ENCODE measurements at regions not wholly inside any gene's neighbourhood (a gene's known extent, or its start where the extent isn't known, plus 50 kb on each side); places are given as distances from the start of the nearest gene placed in this dataset.

DNA sequence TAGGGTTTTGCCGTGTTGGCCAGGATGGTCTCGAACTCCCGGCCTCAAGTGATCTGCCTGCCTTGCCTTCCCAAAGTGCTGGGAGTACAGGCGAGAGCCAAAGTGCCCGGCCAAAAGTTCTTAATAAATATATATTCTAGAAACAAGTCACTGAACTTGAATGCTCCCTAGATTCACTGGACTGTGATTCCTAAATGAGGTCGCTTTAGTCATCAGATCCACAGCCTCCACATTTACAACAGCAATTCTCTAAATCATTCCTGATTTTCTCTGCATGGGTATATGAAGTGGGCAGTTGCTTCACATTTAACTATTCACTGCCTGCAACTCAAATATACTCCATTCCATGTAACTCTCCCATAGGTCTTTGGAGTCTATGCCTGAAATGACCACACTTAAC lies 813.0 kb downstream of the GALC start:
- TF ChIP-seq, protein P1, sequence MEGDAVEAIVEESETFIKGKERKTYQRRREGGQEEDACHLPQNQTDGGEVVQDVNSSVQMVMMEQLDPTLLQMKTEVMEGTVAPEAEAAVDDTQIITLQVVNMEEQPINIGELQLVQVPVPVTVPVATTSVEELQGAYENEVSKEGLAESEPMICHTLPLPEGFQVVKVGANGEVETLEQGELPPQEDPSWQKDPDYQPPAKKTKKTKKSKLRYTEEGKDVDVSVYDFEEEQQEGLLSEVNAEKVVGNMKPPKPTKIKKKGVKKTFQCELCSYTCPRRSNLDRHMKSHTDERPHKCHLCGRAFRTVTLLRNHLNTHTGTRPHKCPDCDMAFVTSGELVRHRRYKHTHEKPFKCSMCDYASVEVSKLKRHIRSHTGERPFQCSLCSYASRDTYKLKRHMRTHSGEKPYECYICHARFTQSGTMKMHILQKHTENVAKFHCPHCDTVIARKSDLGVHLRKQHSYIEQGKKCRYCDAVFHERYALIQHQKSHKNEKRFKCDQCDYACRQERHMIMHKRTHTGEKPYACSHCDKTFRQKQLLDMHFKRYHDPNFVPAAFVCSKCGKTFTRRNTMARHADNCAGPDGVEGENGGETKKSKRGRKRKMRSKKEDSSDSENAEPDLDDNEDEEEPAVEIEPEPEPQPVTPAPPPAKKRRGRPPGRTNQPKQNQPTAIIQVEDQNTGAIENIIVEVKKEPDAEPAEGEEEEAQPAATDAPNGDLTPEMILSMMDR (IDR thresholded peaks at IDR 0.05; ENCODE audit: low read length), result no peak
- TF ChIP-seq EZH2phosphoT487 (IDR thresholded peaks at IDR 0.05; ENCODE audit: low read length), result no peak
